HG03025 (cell line): ENCODE measurements at regions not wholly inside any gene's neighbourhood (a gene's known extent, or its start where the extent isn't known, plus 50 kb on each side); places are given as distances from the start of the nearest gene placed in this dataset.
"Not testable (repeated sequence)": the region's sequence is repeated elsewhere in the genome, so short reads cannot be mapped to it uniquely, and the experiment has no call there.

Experiments
- ATAC-seq: cut with Tn5 transposase; IDR thresholded peaks from one replicate; pipeline ENCODE4 v1.9.1; 2021; ENCODE audit warnings: mild to moderate bottlenecking, moderate library complexity; ENCODE audit not compliant: unreplicated experiment, low FRiP score

DNA sequence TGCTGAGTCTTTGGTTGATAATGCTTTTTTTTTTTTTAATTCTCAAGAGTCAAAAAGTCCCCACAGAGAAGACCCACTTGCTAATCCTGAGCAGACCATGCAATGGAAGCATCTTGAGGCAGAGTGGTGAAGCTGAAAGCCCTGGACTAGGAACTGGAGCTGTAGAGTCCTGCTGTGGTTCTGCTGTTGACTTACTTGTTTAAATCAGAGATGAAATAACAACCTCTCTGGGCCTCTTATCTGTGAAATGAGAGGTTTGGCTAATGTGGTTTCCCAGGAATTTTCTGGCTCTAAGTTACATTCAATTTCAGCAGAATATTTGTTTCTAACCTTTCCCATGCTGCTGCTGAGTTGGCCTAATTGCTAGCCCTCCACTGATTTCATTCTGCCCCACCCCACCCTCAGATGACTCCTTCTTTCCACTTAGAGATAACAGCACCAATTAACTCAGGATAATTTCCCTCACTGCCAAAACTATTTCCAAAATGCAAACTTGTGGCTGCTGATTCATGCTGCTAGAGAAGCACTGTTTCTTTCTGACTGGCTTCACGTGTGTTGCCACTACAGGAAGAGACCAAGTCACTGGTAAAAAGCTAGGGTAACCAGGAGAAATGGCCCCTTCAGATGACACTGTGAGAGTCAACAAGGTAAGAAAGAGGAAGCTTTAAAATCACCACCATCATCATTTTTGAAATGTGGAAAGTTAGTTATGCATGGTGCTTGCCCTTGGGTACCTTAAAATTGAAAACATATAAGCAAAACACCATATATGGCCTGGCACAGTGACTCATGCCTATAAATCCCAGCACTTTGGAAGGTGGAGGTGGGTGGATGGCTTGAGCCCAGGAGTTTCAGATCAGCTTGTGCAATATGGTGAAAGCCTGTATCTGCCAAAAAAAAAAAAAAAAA lies 326.4 kb downstream of the DCHS2 start:
- no peak for ATAC-seq

DNA sequence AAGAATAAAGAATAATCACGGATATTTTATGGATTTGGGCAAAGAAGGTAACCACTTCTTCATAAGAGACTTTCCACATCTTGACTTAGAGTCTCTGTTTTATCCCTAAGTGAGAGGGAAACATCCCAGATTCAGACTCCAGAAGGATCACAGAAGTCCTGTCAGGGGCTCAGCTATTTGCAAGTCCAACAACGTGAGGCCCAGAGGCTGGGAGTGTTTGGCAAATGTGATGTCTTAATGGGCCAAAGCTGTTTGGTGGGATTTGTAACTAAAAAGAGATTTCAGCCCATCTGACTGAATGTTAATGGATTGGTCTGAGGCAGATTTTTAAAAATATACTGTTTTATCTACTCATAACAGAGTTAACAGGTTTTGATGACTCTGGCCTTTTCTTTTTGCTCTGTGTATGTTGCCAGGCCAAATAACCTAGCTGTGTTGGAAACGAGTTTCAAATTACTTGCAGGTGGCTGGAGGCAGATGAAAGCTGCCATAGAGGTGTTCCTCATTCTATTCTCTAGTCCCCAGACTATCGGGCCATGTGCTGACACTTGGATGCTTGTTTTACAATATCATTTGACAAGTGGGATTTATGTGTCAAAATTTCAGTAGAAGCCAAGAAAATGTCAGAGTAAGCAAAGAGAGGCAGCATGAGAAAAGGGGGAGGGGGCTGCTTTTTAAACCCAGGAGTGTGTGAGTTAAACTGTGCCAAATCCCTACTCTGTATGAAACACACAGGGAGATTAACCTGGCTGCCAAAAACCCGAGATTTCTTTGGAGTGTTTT lies 330.9 kb downstream of the DCHS2 start:
- ATAC-seq: no peak

DNA sequence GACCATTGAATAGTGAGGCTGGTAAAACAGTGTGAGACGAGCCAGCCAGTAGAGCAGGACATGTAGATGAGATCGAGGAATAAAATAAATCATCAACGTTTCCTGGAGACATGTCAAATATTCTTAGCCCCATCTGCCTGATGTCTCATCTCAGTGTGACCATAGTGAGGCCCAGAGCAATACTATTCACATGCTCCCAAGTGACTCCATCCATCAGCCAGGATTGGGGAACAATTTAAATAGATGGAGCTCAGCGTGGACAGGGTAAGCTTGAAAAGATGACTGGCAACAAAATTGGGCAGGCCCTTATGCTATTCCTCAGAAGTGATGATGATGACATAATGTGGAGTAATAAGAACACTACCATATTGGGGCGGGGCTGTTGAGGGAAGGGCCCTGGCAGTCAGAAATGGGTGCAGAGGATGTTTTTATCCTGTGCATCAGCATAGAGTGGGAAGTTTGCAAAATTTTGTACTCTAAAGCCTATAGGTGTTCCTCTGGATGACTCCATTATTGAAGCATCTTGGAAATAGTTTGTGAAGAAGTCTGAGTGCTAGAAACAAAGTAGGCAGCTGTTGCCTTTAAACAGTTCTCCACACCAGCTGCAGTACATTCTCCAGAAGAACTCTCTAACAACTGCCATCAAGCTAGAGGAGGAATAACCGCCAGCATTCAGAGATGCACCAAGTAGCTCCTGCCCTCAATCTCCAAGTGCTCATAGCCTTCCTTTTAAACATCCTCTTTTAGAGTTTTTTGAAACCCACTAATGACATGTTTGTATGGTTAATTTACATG lies 333.0 kb downstream of the DCHS2 start:
- no peak for ATAC-seq

DNA sequence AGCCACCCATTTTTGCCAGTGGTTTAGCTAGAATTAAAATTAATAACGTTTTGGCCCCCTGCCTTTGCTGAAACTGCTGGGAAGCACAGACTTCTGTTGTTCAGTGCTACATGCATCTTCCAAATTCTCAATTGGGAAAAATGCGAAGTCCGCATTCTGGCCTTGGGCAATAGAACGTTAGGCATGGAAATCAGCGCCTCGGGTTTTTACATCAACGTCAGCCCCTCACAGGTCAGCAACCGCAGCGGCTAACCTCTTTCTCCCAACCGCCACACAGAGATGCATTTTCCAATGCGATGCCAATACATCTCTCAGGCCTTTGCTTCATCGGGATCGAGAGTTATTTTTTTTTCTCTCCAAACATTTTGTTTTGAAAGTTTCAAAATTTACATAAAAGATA lies 339.1 kb downstream of the DCHS2 start:
- no peak for ATAC-seq

DNA sequence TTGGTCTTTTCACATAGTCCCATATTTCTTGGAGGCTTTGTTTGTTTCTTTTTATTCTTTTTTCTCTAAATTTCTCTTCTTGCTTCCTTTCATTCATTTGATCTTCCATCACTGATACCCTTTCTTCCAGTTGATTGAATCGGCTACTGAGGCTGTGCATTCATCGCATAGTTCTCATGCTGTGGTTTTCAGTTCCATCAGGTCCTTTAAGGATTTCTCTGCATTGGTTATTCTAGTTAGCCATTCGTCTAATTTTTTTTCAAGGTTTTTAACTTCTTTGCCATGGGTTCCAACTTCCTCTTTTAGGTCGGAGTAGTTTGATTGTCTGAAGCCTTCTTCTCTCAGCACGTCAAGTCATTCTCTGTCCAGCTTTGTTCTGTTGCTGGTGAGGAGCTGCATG lies 342.4 kb downstream of the DCHS2 start:
- ATAC-seq: not testable (repeated sequence)

DNA sequence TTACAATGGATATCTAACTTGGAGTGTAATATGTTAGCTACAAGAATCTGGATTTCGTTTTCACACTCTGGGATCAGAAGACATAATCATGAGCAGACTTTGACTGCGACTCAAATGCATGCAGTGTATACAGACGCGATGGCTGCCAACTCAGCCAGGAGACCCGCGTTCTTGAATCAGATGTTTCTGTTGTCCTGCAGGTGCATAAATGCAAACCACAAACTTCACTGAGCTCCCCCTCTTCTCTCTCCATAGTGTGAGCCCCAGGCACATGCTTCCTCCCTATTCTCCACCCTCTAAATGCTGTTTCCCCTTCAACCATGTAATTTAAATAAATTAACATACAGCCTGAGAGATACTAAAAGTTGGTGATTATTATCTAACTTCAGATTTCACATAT lies 347.9 kb downstream of the DCHS2 start:
- no peak for ATAC-seq

DNA sequence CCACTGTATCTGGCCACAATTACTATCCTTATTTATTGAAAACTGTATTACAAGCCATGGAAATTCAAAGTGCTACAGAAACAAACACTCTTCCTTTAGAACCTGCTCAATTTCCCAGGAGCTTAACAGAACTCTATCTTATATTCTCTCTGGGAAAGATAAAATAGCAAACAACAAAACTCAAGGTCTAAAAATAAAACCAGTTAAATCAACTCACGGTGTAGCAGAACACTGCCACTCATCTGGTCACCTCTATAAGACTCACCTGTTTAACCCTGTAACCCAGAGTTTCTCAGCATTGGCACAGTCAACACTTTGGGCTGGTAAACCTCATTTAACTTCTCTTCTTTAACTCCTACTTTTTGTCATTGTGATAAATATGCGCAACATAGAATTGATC lies 348.9 kb downstream of the DCHS2 start:
- no peak for ATAC-seq

DNA sequence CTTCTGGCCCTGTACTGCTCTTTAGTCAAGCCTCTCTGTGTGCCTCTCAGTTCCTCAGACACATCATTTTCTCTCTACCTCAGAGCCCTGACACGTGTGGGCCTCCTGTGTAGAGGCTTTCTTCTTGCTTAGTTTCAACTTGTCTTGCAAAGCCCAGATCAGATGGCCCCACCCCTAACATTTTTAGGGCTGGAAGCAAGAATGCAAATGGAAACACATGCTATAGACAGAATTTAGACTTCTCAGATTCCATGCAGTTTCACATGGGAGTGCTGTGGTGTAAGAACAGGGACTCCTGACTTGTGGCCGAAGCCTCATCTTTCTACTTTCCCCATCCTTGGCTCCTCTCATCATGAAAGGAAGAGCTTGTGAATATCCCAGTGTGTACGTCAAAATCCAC lies 350.7 kb downstream of the DCHS2 start:
- no peak for ATAC-seq

DNA sequence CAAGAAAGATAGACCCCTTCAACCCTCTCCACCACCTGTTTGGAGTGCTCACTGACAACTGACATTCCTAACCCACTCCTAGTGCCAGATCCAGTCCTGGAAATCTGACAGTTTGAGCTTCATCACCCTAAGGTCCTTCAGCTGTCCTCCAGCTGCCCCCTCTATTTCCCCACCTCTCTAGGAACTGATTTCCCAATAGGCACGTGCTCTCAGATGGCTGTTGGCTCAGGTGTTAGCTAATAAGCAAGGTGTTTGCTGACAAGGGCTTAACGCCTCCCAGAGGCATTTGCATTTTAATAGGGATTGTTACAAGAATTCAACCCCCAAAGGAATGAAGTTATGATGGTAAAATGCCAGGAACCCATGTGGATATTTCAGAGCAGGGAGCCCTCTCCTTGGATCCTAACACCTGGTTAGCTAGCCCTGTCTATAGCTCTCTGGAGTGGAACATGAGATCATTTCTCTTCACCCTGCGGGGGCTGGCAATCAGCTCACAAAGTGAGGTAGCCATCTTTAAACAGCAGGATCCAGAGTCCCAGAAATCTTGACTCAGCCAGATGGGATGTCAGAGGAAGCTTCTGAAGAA lies 348.5 kb upstream of the SFRP2 start:
- ATAC-seq: no peak

DNA sequence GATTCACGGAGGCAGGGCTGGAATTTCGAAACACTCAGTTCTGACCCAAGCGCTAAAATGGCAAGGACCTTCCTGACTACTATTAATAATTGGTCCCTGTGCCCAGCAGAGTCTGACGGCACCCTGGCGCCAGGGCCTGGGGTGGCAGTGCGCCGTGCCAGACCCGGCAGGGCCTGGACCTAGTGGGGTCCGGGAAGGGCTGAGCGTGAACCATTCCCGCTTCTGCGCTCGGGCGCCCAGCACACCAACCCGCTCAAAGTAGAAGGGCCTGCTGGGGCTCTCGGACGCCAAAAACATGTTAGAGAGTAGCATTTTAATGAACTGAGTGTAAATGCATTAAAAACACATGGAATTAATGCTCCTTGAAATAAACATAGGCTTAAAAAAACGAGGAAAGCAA lies 346.7 kb upstream of the SFRP2 start:
- no peak for ATAC-seq

DNA sequence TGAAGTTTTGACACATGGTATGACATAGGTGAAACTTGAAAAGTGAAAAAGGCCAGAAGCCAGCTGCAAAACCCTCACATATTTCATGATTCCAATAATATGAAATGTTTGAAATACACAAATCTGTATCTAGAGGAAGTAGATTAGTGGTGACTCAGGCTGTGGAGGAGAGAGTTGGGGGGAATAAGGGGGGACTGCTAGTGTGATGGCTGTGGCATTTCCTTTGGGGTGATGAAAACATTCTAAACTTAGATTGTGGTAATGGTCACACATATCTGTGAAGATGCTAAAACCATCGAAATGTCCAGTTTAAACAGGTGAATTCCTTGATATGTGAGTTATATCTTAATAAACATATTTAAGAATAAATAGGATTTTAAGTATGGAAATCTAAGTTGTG lies 343.5 kb upstream of the SFRP2 start:
- ATAC-seq: no peak

DNA sequence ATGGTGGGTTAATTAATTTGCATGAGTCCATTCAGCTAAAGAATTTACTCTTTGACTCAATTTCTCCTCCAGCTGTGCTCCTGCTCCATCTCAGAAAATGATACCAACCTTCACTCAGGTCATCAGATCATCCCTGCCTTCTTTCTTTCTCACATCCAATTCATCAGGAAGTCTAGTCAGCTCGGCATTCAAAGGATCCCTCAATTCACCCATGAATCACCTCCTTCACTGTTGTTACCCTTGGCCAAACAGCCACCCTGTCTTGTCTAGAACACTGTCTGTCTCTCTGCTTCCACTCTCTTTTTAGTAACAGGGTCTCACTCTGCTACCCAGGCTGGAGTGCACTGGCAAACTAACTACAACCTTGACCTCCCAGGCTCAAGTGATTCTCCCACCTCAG lies 337.4 kb upstream of the SFRP2 start:
- no peak for ATAC-seq

DNA sequence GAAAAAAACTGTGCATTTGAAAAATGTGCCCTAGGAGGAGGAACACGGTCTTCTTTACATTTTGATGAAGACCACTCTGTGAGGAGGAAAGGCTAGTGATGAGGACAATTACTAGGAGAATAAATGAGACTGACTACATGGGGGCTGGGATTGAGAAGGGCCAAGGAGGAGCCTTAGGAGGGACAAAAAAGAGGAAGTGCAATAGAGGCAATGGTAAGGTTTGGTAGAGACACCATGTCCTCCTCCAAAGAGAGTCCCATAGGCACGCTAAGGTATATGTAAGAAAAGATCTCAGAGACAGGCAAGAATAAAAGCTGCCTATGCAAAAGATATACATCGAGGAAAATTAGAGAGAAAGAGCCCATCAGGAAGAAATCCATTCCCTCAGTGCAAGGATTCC lies 336.5 kb upstream of the SFRP2 start:
- no peak for ATAC-seq

DNA sequence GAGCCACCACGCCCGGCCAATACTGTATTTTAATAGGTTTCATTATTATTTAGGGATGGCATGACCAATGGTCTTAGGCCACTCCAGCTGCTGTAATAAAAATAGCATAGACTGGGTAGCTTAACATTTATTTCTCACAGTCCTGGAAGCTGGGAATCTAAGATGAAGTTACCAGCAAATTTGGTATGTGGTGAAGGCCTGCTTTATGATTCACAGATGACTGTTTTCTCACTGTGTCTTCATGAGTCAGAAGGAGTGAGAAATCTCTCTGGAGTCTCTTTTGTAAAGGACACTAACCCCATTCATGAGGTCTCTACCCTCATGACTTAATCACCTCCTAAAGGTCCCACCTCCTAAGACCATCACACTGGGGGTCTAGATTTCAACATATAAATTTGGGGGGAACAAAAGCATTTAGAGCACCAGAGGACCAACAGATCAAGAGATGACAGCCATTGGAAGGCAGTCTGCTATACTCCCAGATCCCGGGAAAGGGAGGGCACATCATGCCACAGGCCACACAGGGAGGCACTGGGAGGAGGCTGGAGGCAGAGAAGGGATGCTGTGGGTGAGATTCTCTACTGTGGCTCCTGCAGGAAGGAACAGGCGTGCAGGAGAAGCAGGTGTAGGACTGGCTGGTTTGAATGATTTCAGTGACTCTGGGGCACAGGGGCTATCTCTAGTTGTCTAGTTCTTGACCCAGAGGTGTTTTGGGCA lies 335.8 kb upstream of the SFRP2 start:
- ATAC-seq: no peak

DNA sequence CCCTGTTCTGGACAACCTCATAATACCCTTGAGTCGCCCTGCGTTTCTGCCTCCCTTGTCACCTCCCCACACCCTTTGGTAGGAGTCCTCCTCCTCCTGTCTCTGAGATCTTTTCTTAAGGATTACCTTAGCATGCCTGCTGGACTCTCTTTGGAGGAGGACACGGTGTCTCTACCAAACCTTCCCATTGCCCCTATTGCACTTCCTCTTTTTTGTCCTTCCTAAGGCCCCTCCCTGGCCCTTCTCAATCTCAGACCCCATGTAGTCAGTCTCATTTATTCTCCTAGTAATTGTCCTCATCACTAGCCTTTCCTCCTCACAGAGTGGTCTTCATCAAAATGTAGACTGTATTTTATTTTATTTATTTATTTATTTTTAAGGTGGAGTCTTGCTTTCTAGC lies 335.0 kb upstream of the SFRP2 start:
- no peak for ATAC-seq

DNA sequence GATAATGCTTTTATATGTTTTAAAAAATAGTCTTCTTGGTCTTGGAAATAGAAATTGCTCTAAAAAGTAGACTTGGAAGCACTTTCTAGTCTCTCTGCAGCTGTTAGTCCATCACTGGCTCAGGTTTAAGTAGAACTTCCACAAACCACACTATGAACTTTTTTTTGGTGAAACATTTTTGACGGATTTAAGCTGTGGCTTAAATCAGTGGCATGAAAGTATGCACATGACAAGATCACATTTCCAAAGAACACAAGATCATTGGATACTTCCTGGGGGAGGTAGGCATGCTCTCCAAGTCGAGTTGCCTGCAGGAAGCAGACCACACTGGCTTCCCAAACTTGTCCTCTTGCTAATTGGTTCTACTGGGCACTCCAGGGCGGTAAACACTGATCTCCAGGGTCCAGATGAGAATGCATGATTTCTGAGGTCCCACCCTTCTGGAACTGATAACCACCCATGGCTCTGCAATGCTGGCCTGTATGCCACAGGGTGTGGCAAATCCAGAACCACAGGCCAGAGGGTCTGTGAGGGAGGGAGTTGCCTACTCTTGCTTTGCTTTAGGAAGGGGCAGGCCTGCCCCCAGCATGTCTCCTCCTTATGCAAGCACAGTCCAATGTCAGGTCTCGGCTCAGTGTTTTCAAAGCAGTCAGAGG lies 331.9 kb upstream of the SFRP2 start:
- ATAC-seq: no peak

DNA sequence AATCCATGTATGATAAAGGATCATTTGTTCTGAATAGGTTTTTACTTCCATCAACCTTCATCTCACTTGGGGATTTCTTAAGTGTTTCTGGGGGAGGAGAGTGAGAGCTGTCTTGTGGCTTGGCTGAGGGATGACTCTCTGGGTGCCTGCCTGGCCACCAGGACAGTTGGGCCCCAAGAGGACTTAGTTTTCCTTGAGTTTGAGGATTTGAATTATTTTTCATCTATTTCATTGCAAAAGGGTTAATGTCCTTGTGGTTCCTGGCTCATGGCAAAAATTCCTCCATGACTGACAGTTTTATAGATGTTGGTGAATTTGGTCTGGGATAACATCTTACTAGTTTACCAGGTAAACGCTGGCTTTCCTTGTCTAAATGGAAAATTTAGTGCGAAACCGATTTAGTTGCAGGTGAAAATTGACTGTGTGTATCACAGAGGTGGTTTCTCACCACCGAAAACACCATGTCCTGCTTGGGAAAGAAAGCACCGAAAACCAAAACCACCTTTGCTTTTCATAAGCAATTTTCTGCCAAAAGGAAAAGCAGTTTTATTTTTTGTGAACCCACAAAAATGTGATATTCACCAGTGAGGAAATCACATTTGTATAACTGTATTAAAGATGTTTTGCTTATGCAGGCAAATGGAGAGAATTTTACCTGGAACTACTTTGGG lies 331.3 kb upstream of the SFRP2 start:
- ATAC-seq: no peak

DNA sequence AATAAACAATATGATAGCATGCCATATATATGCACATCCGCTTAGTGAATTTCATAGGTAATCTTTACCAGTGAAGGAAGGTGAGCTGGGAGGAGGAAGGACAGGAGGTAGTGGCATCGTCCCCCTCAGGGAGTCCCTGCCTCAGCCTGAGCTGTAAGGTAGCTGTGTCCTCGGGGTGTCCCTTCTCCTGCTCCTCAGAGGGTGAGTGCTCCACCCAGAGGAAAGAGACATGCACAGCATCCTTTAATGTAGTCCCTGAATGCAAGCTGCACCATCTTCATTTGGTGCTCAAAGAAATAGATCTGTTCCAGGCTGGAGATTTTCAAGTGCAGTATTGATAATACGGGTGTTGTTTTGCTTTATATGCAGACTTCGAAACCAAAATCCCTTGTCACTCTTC lies 330.4 kb upstream of the SFRP2 start:
- no peak for ATAC-seq

DNA sequence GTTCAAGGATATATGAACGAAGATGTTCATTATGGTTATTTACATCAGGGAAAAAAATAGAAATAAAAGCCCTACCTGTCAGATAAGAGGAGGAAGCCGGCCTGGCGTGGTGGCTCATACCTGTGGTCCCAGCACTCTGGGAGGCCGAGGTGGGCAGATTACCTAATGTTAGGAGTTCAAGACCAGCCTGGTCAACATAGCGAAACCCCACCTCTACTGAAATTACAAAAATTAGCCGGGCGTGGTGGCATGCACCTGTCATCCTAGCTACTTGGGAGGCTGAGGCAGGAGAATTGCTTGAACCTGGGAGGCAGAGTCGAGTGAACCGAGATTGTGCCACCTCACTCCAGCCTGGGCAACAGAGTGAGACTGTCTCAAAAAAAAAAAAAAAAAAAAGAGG lies 328.8 kb upstream of the SFRP2 start:
- not testable (repeated sequence) for ATAC-seq
